SU-DHL-6 (cell line): ENCODE measurements at regions not wholly inside any gene's neighbourhood (a gene's known extent, or its start where the extent isn't known, plus 50 kb on each side); places are given as distances from the start of the nearest gene placed in this dataset.

Experiments
- H2AFZ ChIP-seq: fragments of 200-600 bp; sonication (generic); 2 replicates; pipeline ENCODE4 v1.6.1; 2014; ENCODE audit warnings: low read depth, mild to moderate bottlenecking, moderate library complexity, mixed read lengths, antibody characterized with exemption, low read length; ENCODE audit not compliant: severe bottlenecking
- H3F3A ChIP-seq: fragments of 200-600 bp; shearing (Covaris generic); 2 replicates; pipeline ENCODE4 v1.6.0; 2016; ENCODE audit warnings: antibody characterized with exemption, mild to moderate bottlenecking; ENCODE audit not compliant: insufficient read depth
- H3K27ac ChIP-seq: fragments of 200-600 bp; sonication (generic); 2 replicates; pipeline ENCODE4 v1.5.1; 2016; ENCODE audit warnings: low read depth, mild to moderate bottlenecking, low read length, moderate library complexity, mixed read lengths
- H3K27me3 ChIP-seq: fragments of 200-600 bp; sonication (generic), shearing (Covaris generic); 2 replicates; pipeline ENCODE4 v1.6.0; 2014; ENCODE audit warnings: mild to moderate bottlenecking, low read length
- H3K36me3 ChIP-seq: fragments of 200-600 bp; sonication (generic); 2 replicates; pipeline ENCODE4 v1.6.1; 2014; ENCODE audit warnings: mild to moderate bottlenecking, low read length, mixed read lengths
- H3K4me2 ChIP-seq: fragments of 300-600, 200-600 bp; shearing (Covaris generic), sonication (generic); 2 replicates; pipeline ENCODE4 v1.6.0; 2014; ENCODE audit warnings: low read length, low read depth, mild to moderate bottlenecking; ENCODE audit not compliant: poor library complexity, severe bottlenecking
- H3K4me3 ChIP-seq: fragments of 200-600 bp; sonication (generic); 2 replicates; pipeline ENCODE4 v1.5.1; 2014; ENCODE audit warnings: antibody characterized with exemption, low read length, mild to moderate bottlenecking, mixed read lengths; ENCODE audit not compliant: insufficient read depth, poor library complexity, severe bottlenecking
- H3K79me2 ChIP-seq: fragments of 200-600 bp; sonication (generic); 2 replicates; pipeline ENCODE4 v1.6.1; 2014; ENCODE audit warnings: mild to moderate bottlenecking, low read length, moderate library complexity; ENCODE audit not compliant: insufficient read depth
- H3K9ac ChIP-seq: fragments of 200-600 bp; sonication (generic); 2 replicates; pipeline ENCODE4 v1.7.0; 2014; ENCODE audit warnings: mild to moderate bottlenecking, low read length
- H3K9me2 ChIP-seq: fragments of 200-600 bp; sonication (generic); replicated peaks from 2 replicates; pipeline ENCODE4 v1.6.1; 2014; ENCODE audit warnings: low read length; ENCODE audit not compliant: insufficient read depth
- H3K9me3 ChIP-seq: fragments of 200-600 bp; sonication (generic); 2 replicates; pipeline ENCODE4 v1.6.1; 2014; ENCODE audit warnings: low read length, mixed read lengths; ENCODE audit not compliant: insufficient read depth
- H4K20me1 ChIP-seq: fragments of 200-600 bp; sonication (generic); 2 replicates; pipeline ENCODE4 v1.6.1; 2014; ENCODE audit warnings: low read depth, mild to moderate bottlenecking, antibody characterized with exemption, low read length, moderate library complexity, mixed read lengths
- EZH2phosphoT487 ChIP-seq: fragments of 200-600 bp; sonication (generic), shearing (Covaris generic); conservative IDR thresholded peaks from 2 replicates; pipeline ENCODE4 v1.6.1; 2018; ENCODE audit warnings: mild to moderate bottlenecking, antibody characterized with exemption, low read length, moderate library complexity, mixed read lengths
- TF ChIP-seq, protein P1 (sequence below): fragments of 200-600 bp; sonication (generic); IDR thresholded peaks from one replicate; pipeline ENCODE4 v1.5.1; 2017; ENCODE audit warnings: antibody characterized with exemption, mild to moderate bottlenecking, low read length, moderate library complexity; ENCODE audit not compliant: insufficient read depth, poor library complexity, severe bottlenecking

DNA sequence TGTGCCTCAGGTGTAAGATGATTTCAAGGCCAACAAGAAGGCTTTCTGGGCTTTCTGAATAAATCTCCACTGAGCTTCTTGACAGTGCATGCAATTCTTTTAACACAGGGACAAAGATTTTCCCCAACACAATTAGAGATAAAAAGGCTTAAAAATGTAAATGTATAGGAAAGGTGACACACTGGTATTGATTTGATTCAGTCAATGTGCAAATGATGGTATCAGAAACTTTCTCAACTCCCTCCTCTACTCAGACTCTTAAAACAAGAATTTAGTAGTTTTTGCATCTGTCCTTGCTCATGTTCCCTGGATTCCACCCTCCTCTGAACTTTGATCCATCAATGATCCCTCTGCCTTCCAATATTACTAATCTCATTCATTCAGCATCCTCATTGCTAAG lies 111.6 kb upstream of the FNDC3A start:
- Histone ChIP-seq H3K4me2 (no peak overlapping the region), H3K9ac (no peak overlapping the region), H4K20me1 (no peaks in the 10 kb centered on the region), H2AFZ (no peak overlapping the region), H3K9me3 (no peaks in the 10 kb centered on the region), H3K36me3 (no peaks in the 10 kb centered on the region), H3K27ac (no peak overlapping the region), H3K27me3 (no peaks in the 10 kb centered on the region), H3F3A (no peaks in the 10 kb centered on the region), H3K79me2 (no peaks in the 10 kb centered on the region), H3K4me3 (no peak overlapping the region), H3K9me2 (no peaks in the 10 kb centered on the region)
- TF ChIP-seq, protein P1, sequence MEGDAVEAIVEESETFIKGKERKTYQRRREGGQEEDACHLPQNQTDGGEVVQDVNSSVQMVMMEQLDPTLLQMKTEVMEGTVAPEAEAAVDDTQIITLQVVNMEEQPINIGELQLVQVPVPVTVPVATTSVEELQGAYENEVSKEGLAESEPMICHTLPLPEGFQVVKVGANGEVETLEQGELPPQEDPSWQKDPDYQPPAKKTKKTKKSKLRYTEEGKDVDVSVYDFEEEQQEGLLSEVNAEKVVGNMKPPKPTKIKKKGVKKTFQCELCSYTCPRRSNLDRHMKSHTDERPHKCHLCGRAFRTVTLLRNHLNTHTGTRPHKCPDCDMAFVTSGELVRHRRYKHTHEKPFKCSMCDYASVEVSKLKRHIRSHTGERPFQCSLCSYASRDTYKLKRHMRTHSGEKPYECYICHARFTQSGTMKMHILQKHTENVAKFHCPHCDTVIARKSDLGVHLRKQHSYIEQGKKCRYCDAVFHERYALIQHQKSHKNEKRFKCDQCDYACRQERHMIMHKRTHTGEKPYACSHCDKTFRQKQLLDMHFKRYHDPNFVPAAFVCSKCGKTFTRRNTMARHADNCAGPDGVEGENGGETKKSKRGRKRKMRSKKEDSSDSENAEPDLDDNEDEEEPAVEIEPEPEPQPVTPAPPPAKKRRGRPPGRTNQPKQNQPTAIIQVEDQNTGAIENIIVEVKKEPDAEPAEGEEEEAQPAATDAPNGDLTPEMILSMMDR = no peak
- TF ChIP-seq EZH2phosphoT487 = no peak

DNA sequence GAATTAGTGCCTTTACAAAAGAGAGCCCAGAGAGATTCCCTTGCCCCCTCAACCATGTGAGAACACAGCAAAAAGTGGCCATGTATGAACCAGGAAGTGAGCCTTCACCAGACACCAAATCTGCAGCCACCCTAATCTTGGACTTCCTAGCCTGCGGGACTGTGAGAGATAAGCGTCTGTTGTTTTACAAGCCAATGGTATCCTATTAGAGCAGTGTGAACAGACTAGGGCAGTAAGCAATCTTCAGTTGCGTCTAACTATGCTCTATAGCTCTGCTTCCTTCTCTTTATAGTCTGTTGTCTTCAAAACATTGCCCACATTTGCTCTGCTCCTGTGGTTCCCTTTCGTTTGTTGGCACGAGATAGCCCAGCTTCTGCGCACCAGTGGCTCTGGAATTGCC lies 109.5 kb upstream of the FNDC3A start:
- TF ChIP-seq, protein P1 = no peak
- TF ChIP-seq EZH2phosphoT487 = no peak
- Histone ChIP-seq H3K79me2 (no peaks in the 10 kb centered on the region), H4K20me1 (no peaks in the 10 kb centered on the region), H3K27ac (no peak overlapping the region), H2AFZ (no peak overlapping the region), H3K9me2 (no peaks in the 10 kb centered on the region), H3K9ac (no peak overlapping the region), H3K9me3 (no peaks in the 10 kb centered on the region), H3K4me3 (no peak overlapping the region), H3F3A (no peaks in the 10 kb centered on the region), H3K27me3 (no peaks in the 10 kb centered on the region), H3K36me3 (no peaks in the 10 kb centered on the region), H3K4me2 (no peak overlapping the region)

DNA sequence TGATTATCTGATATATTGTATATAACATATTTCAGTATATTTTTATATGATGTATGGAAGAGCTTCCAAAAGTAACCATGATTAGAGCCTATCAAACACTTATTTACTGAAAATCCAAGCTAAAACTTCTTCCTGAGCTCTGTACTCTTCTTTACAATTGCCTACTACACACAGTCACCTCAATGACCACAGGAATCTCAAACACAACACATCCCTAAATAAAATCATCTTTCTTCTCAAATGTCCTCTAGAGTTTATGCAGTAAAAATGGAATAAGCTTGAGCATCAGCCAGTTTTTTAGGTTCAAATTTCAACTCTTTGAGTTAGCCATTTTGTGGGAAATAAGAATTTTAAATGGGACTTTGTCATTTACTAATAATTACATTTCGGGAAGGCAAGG lies 102.6 kb upstream of the FNDC3A start:
- Histone ChIP-seq H2AFZ (no peak overlapping the region), H3K79me2 (no peaks in the 10 kb centered on the region), H3K4me3 (no peak overlapping the region), H3K9ac (no peak overlapping the region), H3K9me2 (no peaks in the 10 kb centered on the region), H3K27ac (no peak overlapping the region), H4K20me1 (no peaks in the 10 kb centered on the region), H3K27me3 (no peaks in the 10 kb centered on the region), H3F3A (no peaks in the 10 kb centered on the region), H3K9me3 (no peaks in the 10 kb centered on the region), H3K36me3 (no peaks in the 10 kb centered on the region), H3K4me2 (no peak overlapping the region)
- TF ChIP-seq, protein P1 = no peak
- TF ChIP-seq EZH2phosphoT487 = no peak
